MV-4-11 (cell line): ENCODE measurements at regions not wholly inside any gene's neighbourhood (a gene's known extent, or its start where the extent isn't known, plus 50 kb on each side); places are given as distances from the start of the nearest gene placed in this dataset.

ENCODE experiments used
- DNase-seq: peaks from one replicate; lab custom pipeline; 2025; lab: John Stamatoyannopoulos, UW

DNA sequence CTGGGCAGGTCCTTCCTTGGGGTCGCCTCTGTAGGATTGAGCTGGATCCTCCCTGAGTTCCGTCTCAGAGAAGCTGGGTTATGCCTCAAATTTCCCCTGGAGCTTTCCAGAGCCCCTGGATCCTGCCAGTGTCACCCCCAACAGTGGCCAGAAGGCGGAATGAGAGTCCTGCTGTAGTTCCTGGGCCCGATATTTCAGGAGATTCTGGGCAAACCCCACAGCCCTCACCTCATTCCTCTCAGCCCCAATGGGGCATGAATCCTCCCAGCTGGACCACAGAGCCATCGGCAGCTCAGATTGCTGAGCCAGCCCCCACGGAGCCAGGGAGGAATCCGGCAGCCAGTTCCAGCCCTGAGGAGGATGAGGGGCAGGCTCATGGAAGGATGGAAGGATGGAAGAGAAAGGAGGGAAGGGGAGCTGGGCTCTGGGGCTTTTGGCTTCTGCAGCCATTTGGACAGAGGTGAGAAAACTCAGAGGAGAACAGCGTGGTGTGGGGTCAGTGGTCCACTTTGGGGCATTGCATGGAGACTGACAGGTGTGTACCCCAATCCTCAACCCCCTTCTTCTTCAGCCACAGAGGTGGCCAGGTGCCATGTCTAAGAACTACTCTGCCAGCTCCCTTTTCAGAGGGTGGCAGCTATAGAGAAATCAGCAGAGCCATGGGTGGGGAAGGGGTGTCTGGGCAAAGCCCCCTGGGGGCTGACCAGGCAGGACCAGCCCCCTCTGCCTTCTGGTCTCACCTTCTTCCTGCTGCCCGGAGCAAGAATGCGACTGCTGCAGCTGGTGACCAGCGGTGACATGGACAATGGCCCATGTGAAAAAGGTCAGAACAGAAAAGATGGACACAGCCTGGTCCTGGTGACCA lies 867.6 kb downstream of the TBC1D22A start:
- DNase-seq = no peak

DNA sequence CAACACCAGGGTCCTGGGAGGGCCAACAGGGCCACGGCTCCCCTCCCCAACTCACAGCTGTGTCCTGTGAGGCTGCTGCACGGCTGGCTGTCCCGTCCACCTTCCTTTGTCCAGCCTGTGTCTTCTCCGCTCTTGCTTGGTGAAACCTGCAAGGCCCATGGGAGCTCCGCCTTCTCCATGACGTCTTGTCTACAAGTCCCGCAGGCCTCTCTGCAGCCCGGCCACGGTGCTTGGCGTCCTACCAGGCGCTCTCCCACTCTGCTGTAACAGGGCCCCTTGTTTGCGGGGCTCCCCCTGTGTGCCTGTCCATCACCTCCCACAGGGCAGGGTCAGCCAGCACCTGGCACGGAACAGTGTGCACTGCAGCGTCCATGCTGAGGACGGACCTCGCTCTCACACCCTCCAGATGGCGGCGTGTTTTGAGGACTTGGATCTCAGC lies 866.8 kb downstream of the TBC1D22A start:
- no peak for DNase-seq

DNA sequence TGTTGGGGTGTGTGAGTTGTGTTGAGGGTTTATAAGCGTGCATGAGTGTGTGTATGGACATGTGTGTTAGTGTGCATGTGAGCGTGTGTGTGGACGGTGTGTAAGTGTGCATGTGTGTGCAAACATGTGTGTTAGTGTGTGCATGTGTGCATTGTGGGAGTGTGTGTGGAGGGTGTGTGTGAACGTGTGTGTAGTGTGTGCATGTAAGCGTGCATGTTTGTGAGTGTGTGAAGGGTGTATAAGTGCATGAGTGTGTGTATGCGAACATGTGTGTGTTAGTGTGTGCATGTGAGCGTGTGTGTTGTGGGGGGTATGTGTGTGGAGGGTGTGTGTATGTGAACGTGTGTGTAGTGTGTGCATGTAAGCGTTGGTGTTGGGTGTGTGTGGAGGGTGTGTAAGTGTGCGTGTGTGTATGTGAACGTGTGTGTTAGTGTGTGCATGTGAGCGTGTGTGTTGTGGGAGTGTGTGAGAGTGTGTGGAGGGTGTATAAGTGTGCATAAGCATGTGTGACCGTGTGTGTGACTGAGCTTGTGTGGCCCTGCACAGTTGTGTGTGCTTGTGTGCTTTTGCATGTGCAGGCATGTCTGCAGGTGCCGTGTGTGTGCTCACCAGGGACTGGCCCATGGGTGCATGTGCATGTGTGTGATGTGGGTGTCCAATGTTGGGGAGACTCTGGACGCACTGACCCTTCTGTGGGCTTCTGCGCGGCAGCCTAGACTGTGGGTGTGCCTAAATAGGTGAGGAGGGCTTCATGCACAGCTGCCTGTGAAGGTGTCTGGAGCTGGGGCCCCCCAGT lies 866.2 kb downstream of the TBC1D22A start:
- no peak for DNase-seq

DNA sequence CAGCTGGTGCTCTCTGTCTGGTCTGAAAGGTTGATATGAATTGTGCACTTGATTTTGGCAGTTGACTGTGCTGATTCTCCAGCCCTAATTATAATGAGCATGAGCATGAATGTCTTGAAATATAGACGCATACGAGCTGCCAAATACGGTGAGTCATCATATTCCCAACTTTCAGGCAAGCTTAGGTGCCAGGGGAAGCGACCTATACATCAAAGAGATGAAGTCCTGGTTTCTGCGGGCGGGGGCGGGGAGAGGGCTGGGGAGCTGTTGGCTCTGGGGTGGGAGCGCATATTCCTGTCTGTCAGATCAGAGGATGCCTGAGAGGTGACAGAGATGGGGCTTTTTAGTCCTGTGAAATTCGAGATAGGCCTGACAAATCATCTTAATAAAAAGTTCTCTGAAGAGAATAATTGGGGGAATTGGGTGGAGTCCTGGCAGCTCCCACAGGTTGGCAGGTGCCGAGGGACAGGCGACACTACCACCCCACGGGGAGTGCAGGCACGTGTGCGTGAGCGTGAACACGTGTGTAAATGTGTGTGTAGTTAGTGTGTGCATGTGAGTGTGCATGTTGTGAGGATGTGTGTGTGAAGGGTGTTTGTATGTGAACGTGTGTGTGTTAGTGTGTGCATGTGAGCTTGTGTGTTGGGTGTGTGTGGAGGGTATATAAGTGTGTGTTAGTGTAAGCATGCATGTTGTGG lies 865.3 kb downstream of the TBC1D22A start:
- DNase-seq = no peak

DNA sequence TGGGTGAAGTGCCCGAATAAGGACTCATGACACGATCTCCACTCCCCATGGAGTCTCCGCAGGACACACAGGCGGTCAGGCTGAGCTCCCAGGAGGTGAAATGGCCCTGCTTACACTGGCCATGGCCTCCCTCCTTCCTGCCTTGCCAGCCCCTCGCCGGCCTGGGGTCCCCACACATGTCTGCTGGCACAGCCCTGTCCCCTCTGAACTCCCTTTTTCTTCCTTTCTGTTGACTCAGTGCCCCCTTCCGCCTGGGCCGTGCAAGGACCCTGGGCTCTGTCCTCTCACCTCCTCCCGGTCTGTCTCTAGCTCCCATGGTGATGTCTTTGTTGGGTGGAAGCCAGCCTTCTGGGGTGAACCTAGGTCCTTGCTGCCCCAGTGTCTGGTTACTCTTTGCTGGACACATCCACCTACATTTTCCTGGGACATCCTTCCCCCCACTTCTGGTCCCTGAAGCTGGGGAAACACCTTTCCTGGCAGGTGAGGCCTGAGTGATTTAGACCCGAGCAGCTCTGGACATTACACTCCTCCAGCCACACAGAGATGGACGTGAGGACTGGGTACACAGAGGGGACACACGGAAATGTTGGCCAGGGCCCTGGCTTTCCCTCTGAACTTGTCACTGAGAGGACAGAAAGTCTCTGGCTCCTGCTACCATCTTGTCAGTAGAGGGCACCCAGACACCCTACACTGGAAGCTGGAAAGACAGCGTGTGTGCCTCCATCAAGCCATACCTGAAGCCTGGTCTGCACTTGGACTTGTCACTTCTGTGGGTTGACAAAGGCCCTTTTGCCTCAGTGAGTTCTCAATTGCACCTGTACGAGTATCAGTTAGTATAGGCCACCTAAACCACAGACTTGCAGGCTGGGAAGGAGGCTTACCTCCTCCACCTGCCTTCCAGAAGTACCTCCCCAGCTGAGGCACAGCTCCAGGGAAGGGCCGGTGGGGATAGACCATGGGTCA lies 864.3 kb downstream of the TBC1D22A start:
- DNase-seq = no peak

DNA sequence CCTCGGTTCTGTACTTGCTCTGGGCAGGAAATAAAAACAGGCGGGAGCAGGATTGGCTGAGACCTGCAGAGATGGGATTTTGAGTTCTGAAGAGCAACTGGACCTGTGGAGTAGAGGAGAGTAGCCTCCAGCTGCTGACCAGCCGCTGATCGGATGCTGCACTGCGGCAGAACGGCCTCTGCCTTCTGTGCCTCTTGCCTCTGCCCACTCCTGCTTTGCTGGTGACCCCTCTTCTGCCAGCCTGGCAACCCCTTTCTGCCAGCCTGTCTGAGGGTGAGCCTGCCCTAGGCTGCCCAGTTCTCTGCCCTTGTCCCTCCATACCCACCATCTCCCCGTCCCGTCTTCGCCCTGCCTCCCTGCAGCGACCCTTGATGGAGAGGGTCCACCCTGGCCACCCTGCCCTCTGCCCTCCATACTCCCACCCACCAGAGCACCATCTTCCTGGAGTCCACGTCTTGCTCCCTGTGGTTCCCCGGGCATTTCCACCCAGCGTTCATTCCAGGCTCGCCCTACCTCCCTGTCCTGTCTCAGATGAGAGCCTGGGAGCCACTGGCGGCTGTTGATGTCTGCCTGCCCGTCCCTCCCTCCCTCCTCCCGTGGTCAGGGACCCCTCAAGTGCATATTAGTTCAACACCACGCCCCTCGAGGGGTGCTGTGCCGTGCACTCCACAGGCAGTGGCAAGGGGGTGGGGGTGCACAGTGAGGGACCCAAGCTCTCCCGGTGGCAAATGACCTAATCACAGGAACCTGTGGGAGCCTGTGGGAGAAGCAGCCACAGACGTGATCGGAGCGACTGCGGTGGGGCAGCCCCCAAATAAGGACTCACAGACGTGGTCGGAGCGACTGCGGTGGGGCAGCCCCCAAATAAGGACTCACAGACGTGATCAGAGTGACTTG lies 863.3 kb downstream of the TBC1D22A start:
- DNase-seq = no peak

DNA sequence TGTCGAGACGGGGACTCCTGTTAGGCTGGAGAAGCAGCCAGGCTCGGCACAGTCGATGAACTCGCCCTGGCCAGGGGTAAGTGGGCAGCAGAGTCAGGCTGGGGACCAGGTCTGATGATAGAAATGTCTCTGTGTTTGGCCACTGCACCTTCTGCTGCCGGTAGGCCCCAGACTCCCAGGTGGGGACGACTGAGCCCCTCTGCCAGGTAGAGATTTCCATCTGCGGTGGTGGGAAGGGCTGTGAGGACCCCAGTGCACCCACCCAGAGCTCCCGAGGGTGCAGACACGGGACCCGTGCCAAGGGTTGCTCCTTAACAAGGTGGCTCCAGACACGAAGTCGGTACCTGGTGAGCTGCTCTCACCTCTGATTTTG lies 862.5 kb downstream of the TBC1D22A start:
- DNase-seq = no peak

DNA sequence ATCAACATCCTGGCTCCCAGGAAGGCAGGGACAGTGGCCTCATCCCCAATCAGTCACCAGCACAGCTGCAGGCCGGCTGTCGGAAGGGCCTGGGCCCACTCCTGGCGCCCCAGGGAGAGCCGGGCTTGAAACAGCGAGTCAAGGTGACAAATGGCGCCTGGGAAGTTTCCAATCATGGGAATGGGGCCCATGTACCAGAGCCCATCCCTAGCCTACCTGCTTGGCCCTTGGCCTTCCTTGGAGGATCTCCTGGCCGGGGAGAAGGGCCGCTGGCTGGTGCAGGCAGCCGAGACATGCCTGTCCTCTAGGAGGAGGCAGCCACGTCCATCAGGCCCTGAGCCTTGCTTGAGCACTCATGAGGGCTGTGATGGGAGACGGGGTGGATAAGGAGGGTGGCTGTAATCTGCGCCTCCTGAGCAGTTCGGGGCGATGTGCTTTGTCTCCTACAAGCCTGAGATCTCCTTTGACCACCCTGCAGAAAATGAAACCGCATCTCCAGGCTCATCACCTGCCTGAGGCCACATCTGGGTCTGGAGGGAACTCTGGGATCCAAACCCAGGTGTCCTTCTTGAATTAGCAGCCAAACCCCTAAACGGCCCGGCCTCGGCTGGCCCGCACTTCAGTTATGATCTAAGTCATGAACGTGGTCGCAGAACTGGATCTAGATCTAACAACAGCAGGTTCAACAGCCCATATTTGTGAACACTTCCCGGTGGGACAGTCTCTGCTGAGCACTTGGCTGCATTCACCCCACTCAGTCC lies 862.0 kb downstream of the TBC1D22A start:
- DNase-seq = no peak

DNA sequence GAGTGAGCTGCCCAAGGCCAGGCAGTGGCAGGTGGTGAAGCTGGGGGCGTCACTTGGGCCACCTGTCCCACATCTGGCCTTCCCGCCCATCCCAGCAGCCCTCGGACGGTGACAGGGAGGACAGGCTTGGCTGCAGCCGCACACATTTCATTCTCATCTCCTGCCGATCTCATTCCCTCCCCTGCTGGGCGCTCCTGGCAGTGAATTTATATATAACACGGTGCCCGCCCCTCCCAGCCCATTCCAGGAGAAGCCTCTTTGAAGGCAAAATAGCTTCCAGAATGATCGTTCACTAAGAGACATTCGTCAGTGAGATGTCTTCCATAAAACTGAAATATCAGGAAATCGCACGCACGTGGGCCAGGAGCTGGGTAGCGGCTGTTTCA lies 861.3 kb downstream of the TBC1D22A start:
- no peak for DNase-seq

DNA sequence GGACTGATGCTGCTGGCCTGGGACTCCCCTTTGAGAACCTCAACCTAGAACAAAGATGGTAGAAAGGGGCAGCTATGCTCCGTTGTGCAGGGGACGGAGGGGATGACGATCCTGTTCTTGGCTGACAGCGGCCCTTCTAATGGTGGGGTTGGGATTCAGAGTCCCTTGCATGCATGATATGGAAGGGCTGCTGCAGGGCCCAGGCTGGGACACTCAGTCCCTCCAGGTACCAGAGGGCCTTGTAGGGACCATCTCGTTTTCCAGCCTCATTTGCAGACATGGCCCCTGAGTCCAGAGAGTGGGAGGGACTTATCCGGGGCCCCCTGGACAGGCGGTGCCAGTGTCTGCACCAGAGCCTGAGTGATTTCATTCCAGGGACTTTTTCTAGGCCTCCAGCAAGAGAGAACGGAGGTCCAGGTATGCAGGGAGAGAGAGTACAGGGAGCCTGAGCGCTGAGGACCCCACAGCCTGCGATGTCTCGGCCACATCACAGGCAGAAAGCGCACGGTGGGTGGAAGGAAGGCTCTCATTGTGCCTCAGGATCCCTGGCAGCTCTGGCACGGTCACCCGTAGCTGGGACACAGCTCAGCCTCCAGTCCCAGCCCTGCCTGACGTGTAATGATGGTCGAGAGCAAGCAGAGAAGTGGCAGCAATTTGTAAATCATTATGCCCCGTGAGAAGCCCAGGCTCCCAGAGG lies 860.8 kb downstream of the TBC1D22A start:
- DNase-seq = no peak

DNA sequence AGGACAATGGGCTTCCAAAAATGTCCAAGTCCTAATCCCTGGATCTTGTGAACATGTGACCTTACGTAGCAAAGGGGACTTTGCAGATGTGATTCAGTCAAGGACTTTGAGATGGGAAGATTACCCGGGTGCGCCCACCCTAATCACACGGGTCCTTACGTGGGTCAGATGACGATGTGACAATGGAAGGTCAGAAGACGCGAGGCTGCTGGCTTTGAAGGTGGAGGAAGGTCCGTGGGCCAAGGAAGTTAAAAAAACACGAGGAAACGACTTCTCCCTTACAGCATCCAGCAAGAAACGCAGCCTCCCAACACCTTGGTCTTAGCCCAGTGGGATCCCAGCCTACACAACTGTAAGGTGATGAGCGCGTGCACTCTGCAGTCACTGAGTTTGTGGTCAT lies 860.1 kb downstream of the TBC1D22A start:
- no peak for DNase-seq

DNA sequence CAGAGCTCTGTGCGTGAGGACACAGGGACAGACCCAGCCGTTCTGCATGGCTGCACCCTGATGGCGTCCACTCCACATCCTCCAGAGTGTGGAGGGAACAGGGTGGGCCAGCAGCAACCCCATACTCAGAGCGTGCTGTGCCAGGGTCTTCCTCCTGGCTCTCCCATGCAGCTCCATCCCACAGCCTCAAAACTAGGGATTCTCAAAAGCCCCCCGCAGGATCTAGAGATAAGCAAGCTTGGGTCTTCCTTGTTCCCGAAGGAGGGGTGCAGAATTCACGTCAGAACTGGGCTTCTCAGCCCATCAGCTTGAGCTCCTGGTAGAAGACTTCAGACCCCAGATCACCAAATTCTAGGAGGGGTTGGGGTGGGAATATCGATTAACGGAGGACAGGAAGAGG lies 858.8 kb downstream of the TBC1D22A start:
- no peak for DNase-seq

DNA sequence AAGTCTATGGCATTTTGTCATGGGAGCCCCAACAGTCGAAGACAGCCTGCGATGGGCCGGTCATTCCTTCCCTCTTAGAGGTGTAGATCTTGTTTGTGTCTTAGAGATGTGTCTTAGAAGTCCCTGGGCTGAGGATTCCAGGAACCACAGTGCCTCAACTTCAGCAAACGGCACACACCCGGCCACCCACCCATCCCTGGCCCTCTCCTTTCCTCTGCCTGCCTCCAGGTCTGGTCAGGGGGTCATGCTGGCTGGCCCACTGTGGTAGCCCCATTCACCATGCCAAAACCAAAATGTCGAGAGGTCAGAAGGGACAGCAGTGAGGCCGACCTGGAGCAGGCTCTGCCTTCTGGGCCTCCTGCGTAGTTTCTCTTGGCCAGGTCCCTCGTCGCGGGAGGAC lies 857.9 kb downstream of the TBC1D22A start:
- no peak for DNase-seq

DNA sequence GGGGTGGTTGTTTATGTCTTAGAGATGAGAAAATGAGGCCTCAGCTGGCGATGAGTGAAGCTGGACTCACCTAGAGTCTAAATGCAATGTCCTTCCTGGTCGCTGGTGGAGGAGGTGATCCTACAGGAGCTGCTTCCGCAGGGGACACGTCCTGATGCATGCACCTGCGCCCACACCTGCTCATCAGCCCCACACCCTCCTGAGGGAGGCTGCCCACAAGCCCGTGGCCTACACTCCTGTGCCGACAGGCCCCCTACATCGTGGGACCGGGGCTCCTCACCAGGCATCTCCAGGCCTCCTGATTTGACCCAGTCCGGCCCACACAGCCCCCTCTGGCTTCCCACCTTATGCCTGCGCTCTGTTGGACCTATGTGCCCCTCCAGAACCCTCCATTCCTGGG lies 857.2 kb downstream of the TBC1D22A start:
- no peak for DNase-seq

DNA sequence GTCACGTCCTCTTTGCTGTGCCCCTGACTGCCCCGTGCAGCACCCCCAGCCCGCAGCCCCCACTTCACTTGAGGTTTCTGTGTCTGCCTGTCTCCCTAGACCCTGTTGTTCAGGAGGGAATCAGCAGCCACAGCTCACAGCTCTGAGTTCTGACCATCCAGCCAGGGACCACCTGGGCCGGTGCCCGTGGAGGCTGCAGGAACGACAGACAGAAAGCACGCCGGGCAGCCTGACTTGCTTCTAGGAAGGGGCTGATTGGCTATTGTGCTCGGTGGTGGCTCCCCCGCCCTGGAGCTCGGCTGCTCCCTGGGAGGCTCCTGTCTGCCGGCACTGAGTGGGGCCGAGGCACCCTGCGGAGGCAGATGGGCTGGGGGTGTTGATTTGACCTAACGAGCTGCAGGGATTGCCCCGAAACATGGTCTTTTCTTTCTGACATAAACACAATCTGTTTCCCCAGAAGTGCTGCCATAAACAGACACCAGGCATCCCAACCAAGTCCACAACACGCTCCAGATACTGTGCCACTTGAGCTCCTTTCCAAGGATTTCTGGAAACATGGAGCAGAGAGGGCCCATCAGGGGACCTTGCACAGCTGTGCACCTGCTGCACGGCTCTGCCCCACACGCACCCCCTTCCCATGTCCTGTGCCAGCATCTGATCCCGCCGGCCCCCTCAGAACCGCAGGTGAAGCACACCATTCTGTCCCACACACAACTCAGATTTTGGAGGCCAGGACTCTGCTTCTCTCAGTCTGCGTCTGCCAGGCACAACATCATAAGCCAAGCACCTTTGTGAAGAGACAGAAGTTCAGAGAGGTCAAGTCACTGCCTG lies 855.9 kb downstream of the TBC1D22A start:
- no peak for DNase-seq

DNA sequence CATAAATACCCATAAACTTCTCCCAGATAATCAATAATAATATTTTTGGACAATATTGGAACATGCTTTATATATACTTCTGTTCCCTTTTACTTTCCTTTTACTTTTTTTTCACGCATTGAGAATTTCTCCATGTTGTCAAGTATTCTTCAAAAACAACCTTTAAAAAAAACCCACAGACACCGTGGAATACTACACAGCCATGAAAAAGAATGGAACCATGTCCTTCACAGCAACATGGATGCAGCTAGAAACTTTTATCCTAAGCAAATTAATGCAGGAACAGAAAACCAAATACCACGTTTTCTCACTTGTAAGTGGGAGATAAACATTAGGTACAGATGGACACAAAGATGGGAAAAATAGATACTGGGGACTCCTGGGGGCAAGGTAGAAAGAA lies 854.7 kb downstream of the TBC1D22A start:
- DNase-seq = no peak

DNA sequence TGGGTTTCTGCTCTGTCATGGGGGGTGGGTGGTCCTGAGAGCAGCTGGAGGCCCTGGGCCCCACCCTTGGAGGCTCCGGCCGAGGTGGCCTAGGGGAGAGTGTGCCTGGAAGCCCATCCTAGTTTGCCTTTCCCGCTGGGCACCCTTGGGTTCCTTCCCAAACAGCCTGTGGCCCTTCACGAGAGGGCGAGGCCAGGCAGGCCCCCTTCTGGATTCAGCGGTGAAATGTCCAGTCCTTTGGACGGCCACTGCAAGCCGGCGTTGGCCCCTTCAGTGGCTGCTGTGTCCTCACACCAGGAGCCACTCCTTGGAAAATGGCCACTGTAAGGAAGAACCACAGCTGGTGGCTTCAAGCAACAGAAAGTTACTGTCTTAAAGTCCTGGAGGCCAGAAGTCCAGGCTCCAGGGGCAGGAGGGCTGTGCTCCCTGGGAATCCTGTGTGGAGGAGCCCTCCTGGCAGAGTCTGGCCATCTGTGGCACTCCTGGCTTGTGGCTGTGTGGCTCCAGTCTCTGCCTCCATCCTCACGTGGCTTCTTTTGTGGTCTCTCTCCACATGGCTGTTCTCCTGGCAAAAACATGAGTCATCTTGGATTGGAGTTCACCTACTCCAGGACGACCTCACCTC lies 854.1 kb downstream of the TBC1D22A start:
- DNase-seq = no peak

DNA sequence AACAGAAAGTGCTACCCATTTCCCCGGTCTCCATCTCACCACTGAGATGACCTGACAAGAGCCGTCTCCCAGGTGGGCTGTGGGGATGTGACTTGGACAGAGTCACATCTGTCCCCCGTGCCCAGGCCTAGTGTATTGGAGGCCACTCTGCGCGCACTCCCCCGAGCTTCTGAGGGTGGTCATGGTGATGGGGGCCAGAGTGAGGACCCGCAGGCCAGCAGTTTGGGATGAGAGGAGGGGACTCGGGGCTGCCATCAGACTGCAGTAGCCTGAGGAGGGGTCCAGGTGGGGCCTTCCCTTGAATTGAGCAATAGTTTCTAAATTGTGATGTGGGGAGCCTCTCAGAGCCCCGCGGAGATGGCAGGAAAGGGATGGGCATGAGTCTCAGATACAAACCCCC lies 852.6 kb downstream of the TBC1D22A start:
- no peak for DNase-seq
